ENCODE measurements at regions not wholly inside any gene's neighbourhood (a gene's known extent, or its start where the extent isn't known, plus 50 kb on each side); places are given as distances from the start of the nearest gene placed in this dataset.

DNA sequence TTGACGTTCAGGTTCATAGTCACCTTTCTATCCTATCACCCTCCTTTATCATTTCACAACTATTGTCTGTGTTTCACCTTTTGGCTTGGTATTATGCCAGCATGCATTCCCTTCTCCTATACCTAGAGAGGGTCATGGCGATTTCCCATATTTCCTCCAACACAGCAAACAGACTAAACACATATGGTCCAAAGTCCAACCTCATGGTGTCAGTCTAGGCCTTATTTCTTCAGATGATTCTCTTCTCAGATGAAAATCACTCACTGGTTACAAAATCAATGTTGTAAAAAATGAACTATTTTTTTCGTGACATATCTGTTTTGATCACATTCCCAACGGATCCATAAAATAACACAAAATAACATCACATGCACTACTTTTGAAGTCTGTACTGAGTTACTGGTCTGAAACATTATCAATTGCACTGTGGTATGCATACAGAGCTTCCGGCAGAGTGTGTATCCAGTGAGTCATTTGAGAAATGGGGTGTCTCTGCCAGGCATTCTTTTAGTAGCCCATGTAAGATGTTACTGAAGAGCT lies 204.8 kb upstream of the GALNT5 start:
- Mint-ChIP-seq H3K36me3 (ENCODE audit: insufficient read depth in 2 of 2) (no peaks in the 10 kb centered on the region), H3K27ac (no peak overlapping the region), H3K27me3 (ENCODE audit: low read depth) (no peaks in the 10 kb centered on the region), H3K4me3 (no peak overlapping the region), H3K4me1 (ENCODE audit: low read depth) (no peaks in the 10 kb centered on the region), H3K9me3 (peaks cover 0 to 2% of the 10 kb centered on the region in 2 donors)
- no peak for DNase-seq
- no peak for ATAC-seq (replicated peaks in 1 of 2)

DNA sequence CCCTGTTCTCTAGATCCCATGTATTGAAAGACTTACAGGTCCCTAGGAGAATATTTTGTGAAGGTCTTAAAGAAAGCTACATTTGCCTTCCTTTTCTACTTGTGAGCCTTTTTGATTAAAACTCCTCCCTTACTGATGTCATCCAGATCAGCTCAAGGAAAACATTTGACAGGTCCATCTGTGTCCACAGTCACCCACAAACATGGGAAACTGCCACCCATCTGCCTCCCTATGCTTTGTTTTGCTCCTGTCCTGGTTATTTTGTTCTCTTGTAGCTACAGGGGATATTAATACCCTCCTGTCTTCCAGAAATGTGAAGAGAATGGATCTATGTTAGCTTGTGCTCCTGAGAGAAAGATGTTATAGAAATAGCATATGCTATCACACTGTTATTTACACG lies 203.6 kb upstream of the GALNT5 start:
- ATAC-seq (replicated peaks in 1 of 2): no peak
- Mint-ChIP-seq H3K9me3 (peaks cover 0 to under 1% of the 10 kb centered on the region in 2 donors), H3K4me1 (ENCODE audit: low read depth) (no peaks in the 10 kb centered on the region), H3K36me3 (ENCODE audit: insufficient read depth in 2 of 2) (no peaks in the 10 kb centered on the region), H3K27me3 (ENCODE audit: low read depth) (no peaks in the 10 kb centered on the region), H3K27ac (no peak overlapping the region), H3K4me3 (no peak overlapping the region)
- no peak for DNase-seq

DNA sequence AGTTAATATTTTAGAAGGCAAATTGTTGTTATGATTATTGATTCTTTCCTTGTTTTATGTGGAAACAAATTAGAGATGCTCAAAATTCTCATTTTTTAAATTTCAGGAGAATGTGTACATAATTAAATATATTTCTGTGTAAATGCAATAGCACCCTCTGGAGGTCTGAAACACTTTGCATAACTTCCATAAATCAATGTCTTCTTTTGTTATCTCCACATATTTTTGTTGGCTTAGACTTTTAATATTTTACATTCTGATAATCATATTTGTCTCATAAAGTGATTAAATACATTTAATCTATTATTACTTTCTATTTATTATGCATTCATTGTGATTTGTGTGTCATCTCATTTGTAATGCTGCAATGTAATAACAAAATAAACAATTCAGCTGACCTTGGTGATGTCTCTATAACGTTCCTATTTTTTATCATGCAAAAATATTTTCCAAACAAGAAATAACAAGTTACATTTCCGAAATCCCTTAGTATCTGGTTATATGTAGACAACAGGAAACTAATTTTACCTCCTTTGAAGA lies 201.8 kb upstream of the GALNT5 start:
- no peaks in the 10 kb centered on the region for H3K9me3 Mint-ChIP-seq
- no peak for ATAC-seq (replicated peaks in 1 of 2)

DNA sequence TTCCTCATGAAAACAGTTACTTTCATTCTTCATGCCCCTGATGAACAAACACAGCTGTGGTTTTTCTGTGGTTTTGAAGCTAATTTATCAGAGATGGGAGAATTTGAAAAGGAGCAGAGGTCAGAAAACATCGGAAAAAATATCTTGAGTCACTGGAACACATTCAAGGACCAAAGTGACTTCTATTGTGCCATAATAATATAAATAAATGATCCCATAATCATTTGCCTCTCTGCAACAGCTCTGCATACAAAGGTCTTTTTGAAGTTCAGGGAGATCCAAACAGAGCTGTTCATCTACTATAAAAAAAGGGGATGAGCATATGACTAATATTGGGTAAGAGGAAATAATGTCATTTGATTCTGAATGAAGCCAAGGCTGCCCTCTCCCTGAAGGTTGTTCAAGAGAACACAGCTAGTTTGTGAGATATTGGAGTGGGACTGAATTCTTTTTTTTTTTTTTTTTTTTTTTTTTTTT lies 201.3 kb upstream of the GALNT5 start:
- H3K4me1 Mint-ChIP-seq (ENCODE audit: low read depth): no peaks in the 10 kb centered on the region
- H3K9me3 Mint-ChIP-seq: no peaks in the 10 kb centered on the region
- ATAC-seq (replicated peaks in 1 of 2): no peak
- no peak overlapping the region for H3K4me3 Mint-ChIP-seq
- DNase-seq: no peak
- no peak overlapping the region for H3K27ac Mint-ChIP-seq
- H3K27me3 Mint-ChIP-seq (ENCODE audit: low read depth): no peaks in the 10 kb centered on the region
- H3K36me3 Mint-ChIP-seq (ENCODE audit: insufficient read depth in 2 of 2): no peaks in the 10 kb centered on the region

More for the DNA sequence above, 201.8 kb upstream of the GALNT5 start:
- Mint-ChIP-seq H3K27me3 (ENCODE audit: low read depth) (no peaks in the 10 kb centered on the region), H3K4me1 (ENCODE audit: low read depth) (no peaks in the 10 kb centered on the region), H3K4me3 (no peak overlapping the region), H3K36me3 (ENCODE audit: insufficient read depth in 2 of 2) (no peaks in the 10 kb centered on the region), H3K27ac (no peak overlapping the region)
- no peak for DNase-seq

DNA sequence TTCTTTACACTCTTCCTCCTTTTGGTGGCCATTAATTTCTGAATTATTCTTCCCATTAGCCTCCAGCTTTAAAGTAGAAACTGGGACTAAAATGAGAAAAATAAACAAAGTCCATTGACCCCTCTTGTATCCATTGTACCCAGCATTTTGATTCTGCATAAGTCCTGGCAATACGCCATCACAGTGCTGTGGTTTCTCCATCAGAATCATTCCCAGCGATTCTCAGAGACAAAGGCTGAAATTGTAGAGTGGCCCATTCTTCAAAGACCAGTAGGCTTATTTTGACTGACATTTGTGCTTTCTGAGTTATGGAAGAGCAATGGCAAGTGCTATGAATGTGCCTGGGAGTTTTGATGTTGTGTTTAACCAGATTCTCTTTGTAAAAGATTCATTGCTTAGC lies 199.3 kb upstream of the GALNT5 start:
- H3K36me3 Mint-ChIP-seq (ENCODE audit: insufficient read depth in 2 of 2): no peaks in the 10 kb centered on the region
- no peak for DNase-seq
- H3K9me3 Mint-ChIP-seq: no peaks in the 10 kb centered on the region
- H3K27me3 Mint-ChIP-seq (ENCODE audit: low read depth): no peaks in the 10 kb centered on the region
- H3K4me1 Mint-ChIP-seq (ENCODE audit: low read depth): no peaks in the 10 kb centered on the region
- H3K27ac Mint-ChIP-seq: no peak overlapping the region
- no peak for ATAC-seq (replicated peaks in 1 of 2)
- no peak overlapping the region for H3K4me3 Mint-ChIP-seq

DNA sequence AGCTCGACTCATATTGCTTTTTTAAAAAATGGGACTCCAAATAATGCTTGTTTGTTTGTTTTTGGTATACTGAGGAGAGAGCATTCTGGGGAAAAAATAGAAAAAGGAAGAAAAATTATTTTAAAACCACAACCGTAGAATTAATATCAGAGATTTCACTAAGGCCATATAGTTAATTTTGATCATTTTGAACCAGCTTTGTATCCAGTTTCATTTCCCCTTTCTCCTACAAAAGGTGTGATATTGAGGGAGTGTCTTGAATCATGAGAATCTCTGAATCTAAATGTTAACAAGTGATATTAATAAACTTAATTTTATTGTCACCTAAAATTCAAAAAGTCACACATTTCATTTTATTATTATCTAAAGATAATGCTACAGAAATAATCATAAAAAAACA lies 198.5 kb upstream of the GALNT5 start:
- Mint-ChIP-seq H3K27ac (no peak overlapping the region), H3K27me3 (ENCODE audit: low read depth) (no peaks in the 10 kb centered on the region), H3K36me3 (ENCODE audit: insufficient read depth in 2 of 2) (no peaks in the 10 kb centered on the region), H3K4me3 (no peak overlapping the region), H3K4me1 (ENCODE audit: low read depth) (no peaks in the 10 kb centered on the region), H3K9me3 (no peaks in the 10 kb centered on the region)
- DNase-seq: no peak
- no peak for ATAC-seq (replicated peaks in 1 of 2)

DNA sequence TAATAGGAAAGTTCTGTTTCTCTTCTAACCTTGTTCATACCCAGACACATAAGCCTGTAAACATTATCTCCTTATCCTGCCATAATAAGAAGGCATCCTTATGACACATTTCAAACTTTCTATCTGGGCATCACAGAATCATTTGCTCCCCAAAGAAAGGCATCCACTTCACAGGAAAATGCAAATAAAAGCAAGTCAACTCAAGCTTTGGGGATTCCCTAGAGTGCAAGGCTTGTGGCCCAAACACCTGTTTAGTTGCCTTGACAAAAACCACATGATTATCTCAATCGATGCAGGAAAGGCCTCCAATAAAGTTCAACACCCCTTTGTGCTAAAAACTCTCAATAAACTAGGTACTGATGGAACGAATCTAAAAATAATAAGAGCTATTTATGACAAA lies 195.7 kb upstream of the GALNT5 start:
- Mint-ChIP-seq H3K4me1 (ENCODE audit: low read depth) (no peaks in the 10 kb centered on the region), H3K27me3 (ENCODE audit: low read depth) (no peaks in the 10 kb centered on the region), H3K9me3 (no peaks in the 10 kb centered on the region), H3K36me3 (ENCODE audit: insufficient read depth in 2 of 2) (no peaks in the 10 kb centered on the region), H3K27ac (no peak overlapping the region), H3K4me3 (no peak overlapping the region)
- DNase-seq (no peak), ATAC-seq (replicated peaks in 1 of 2) (no peak)

DNA sequence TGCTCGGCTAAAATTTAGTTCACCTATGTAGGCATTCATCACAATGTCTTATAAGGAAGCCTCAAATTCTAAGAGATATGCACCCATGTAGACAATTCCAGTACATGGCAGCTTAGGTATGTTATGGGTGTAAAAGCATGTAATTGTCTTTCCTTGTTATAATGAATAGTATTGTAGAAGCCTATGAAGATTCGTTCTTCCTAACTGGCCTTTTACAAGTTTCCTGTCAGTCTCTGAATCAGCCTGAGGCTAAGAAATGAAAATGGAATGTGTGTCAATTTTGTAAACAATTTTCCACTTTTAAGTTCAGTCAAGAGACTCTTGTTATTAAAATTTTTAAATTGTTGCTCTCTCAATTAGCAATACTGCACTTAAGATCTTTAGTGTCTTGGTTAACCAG lies 189.9 kb upstream of the GALNT5 start:
- no peak for DNase-seq
- Mint-ChIP-seq H3K27ac (no peak overlapping the region), H3K27me3 (ENCODE audit: low read depth) (no peaks in the 10 kb centered on the region), H3K4me1 (ENCODE audit: low read depth) (no peaks in the 10 kb centered on the region), H3K4me3 (no peak overlapping the region), H3K36me3 (ENCODE audit: insufficient read depth in 2 of 2) (no peaks in the 10 kb centered on the region), H3K9me3 (peaks cover 3 to 4% of the 10 kb centered on the region in 2 donors)
- no peak for ATAC-seq (replicated peaks in 1 of 2)

DNA sequence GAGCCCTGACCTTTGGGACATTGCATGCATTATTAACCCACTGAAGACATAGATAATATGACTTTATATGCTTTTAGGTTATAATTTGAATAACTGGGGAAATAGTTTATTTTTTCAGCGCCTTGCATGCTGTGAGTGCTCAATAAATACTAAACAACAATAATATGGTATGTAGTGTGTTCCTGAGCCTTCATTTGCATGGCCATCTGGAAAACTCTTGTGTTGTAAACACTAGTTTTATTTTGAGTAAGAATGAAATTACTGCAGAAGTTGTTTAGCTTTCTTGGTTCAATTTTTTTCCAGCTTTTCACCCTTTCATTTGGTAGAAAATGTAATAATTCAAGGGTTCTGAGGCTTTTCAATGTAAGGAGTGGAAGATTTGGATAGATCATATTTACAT lies 189.3 kb upstream of the GALNT5 start:
- Mint-ChIP-seq H3K9me3 (peaks cover 3 to 4% of the 10 kb centered on the region in 2 donors), H3K4me3 (no peak overlapping the region), H3K27me3 (ENCODE audit: low read depth) (no peaks in the 10 kb centered on the region), H3K27ac (no peak overlapping the region), H3K4me1 (ENCODE audit: low read depth) (no peaks in the 10 kb centered on the region), H3K36me3 (ENCODE audit: insufficient read depth in 2 of 2) (no peaks in the 10 kb centered on the region)
- DNase-seq (no peak), ATAC-seq (replicated peaks in 1 of 2) (no peak)

DNA sequence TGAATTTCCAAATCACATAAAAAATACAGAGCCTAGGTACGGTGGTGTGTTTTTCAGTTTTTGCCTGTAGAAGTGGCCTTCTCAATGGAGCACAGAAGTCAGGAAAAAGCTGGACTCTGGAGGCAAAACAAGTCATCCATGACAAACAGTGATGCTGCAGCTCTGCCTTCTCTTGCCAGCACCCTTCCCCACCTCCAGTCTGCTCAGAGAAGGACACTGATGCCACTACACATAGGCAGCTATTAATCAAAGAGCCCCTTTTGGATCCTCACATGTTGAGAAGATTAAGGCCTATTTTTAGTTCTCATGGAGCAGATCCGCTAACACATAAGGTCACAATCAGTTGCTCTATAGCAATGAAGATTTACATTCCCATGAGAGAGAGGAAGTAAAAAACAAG lies 181.6 kb upstream of the GALNT5 start:
- H3K4me3 Mint-ChIP-seq: no peak overlapping the region
- ATAC-seq (replicated peaks in 1 of 2): no peak

DNA sequence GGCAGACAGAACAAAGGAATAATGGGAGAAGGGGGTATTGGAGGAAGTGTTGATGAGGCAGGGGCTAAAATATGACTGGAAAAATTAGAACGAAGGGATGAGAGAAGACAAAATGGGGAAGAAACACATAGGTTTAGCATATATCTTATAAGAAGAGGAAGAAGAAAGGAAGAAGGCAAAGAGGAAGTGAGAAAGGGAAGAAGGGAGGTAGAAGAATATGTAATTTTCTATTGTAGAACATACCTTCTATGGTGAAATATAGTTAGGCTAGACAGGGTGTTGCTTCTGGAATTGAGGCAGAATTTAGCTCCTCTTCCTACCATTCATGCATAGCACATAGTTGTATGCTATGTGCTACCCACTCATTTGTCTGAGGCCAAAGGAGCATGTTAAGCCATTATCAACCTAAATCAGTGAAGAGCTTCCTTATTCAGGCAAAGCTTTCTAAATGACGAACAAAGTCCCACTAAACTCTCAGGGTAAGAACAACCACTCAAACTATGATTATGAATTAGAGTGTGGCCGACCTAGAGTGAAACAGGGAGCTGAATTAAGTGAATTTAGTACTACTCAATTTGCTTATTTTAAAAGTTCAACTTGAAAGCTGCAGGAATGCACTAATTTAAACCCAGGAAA lies 180.9 kb upstream of the GALNT5 start:
- Mint-ChIP-seq H3K36me3 (ENCODE audit: insufficient read depth in 2 of 2) (no peaks in the 10 kb centered on the region), H3K4me1 (ENCODE audit: low read depth) (no peaks in the 10 kb centered on the region), H3K9me3 (no peaks in the 10 kb centered on the region), H3K27ac (no peak overlapping the region), H3K27me3 (ENCODE audit: low read depth) (no peaks in the 10 kb centered on the region), H3K4me3 (no peak overlapping the region)
- DNase-seq (no peak), ATAC-seq (replicated peaks in 1 of 2) (no peak)

More for the DNA sequence above, 181.6 kb upstream of the GALNT5 start:
- Mint-ChIP-seq H3K4me1 (ENCODE audit: low read depth) (no peaks in the 10 kb centered on the region), H3K27ac (no peak overlapping the region), H3K27me3 (ENCODE audit: low read depth) (no peaks in the 10 kb centered on the region), H3K36me3 (ENCODE audit: insufficient read depth in 2 of 2) (no peaks in the 10 kb centered on the region), H3K9me3 (no peaks in the 10 kb centered on the region)
- DNase-seq: no peak

DNA sequence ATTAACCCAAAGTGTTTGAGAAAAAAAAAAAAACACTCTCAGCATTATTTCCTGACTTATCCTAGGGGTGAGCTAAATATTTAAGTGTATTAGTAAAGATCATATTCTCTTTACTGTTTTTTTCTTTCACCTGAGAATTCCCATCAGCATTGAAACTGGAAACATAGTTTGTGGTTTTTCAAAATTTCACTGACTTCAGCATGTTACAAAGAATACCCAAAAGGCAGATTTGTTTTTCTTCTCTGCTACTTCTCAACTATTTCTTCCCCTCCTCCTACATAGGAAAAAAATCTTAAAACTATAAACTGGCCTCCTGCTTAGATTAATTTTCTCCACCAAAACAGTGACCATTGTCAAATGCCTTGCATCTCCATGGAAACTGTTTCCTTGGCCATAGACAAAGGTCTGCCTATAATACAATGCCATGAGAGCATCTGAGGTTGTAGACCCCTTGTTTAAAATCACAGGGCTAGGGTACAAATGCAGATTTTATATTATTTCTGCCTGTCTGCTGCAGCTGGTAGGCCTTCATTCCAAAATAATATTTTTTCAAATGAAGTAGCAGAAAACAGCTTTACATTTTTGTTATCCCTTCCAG lies 179.7 kb upstream of the GALNT5 start:
- H3K27ac Mint-ChIP-seq: no peak overlapping the region
- no peaks in the 10 kb centered on the region for H3K27me3 Mint-ChIP-seq (ENCODE audit: low read depth)

DNA sequence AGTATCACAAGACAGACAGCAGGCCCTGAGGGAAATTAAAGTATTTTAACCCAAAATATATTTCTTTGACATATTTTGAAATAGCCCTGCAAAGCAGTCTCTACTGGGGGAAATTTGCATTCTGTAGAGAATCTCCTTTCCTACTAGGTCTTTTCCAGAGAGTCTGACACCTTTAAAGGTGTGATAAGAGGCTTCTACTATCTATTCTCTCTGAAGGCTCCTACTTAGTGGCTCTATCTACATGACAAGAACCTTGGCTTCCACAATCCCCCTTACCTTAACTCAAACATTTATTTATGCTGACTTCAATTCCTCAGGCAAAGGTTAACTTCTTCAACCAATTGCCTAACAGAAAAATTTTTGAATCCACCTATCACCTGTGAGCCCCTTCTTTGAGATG lies 174.6 kb upstream of the GALNT5 start:
- DNase-seq: no peak
- H3K4me1 Mint-ChIP-seq (ENCODE audit: low read depth): no peaks in the 10 kb centered on the region
- no peak overlapping the region for H3K4me3 Mint-ChIP-seq
- H3K36me3 Mint-ChIP-seq (ENCODE audit: insufficient read depth in 2 of 2): no peaks in the 10 kb centered on the region
- H3K27ac Mint-ChIP-seq: no peak overlapping the region
- no peak for ATAC-seq (replicated peaks in 1 of 2)
- H3K9me3 Mint-ChIP-seq: no peaks in the 10 kb centered on the region
- H3K27me3 Mint-ChIP-seq (ENCODE audit: low read depth): no peaks in the 10 kb centered on the region

More for the DNA sequence above, 179.7 kb upstream of the GALNT5 start:
- no peaks in the 10 kb centered on the region for H3K36me3 Mint-ChIP-seq (ENCODE audit: insufficient read depth in 2 of 2)
- H3K4me3 Mint-ChIP-seq: no peak overlapping the region
- DNase-seq (no peak), ATAC-seq (replicated peaks in 1 of 2) (no peak)
- no peaks in the 10 kb centered on the region for H3K9me3 Mint-ChIP-seq
- no peaks in the 10 kb centered on the region for H3K4me1 Mint-ChIP-seq (ENCODE audit: low read depth)

Data from activated T-cell treated with anti-CD3 and anti-CD28 coated beads, Interleukin-2, amount 50 U/mL, for 72 hours (primary cell).